Fibroblast of villous mesenchyme (primary cell): ENCODE measurements at regions not wholly inside any gene's neighbourhood (a gene's known extent, or its start where the extent isn't known, plus 50 kb on each side); places are given as distances from the start of the nearest gene placed in this dataset.
"Not testable (repeated sequence)": the region's sequence is repeated elsewhere in the genome, so short reads cannot be mapped to it uniquely, and the experiment has no call there.

Experiments used
- DNase-seq: peaks from one replicate; pipeline ENCODE4 v3.0.0-alpha.2; 2010; ENCODE audit warnings: low read depth
- H3K4me3 ChIP-seq: 2 replicates; pipeline ENCODE4 v1.5.1; 2011; ENCODE audit warnings: low read depth, mild to moderate bottlenecking, low read length
- TF ChIP-seq, protein P1 (sequence below): IDR thresholded peaks from 2 replicates; pipeline ENCODE4 v1.5.1; 2012; ENCODE audit warnings: low read depth, mild to moderate bottlenecking, low read length; ENCODE audit not compliant: insufficient read depth

DNA sequence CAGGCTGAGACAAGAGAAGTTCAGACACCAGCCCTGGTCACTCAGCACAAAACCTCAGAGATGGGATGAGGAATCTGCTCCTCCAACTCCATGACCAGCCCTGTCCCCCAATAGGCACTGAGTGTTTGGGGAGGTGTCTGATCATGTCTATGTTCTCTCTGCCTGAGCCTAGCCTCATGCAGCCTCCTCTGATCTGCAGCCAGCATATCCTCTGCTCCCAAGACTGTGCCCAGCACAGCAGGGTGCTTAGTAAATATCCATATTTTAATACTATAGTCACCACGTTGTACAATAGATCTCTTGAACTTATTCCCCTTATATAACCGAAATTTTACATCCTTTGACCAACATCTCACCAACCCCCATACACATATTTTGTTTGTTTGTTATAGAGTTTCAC is 202.9 kb downstream of the MATN1 start:
- DNase-seq: no peak
- H3K4me3 ChIP-seq: no peak overlapping the region
- TF ChIP-seq, protein P1, sequence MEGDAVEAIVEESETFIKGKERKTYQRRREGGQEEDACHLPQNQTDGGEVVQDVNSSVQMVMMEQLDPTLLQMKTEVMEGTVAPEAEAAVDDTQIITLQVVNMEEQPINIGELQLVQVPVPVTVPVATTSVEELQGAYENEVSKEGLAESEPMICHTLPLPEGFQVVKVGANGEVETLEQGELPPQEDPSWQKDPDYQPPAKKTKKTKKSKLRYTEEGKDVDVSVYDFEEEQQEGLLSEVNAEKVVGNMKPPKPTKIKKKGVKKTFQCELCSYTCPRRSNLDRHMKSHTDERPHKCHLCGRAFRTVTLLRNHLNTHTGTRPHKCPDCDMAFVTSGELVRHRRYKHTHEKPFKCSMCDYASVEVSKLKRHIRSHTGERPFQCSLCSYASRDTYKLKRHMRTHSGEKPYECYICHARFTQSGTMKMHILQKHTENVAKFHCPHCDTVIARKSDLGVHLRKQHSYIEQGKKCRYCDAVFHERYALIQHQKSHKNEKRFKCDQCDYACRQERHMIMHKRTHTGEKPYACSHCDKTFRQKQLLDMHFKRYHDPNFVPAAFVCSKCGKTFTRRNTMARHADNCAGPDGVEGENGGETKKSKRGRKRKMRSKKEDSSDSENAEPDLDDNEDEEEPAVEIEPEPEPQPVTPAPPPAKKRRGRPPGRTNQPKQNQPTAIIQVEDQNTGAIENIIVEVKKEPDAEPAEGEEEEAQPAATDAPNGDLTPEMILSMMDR: no peak

DNA sequence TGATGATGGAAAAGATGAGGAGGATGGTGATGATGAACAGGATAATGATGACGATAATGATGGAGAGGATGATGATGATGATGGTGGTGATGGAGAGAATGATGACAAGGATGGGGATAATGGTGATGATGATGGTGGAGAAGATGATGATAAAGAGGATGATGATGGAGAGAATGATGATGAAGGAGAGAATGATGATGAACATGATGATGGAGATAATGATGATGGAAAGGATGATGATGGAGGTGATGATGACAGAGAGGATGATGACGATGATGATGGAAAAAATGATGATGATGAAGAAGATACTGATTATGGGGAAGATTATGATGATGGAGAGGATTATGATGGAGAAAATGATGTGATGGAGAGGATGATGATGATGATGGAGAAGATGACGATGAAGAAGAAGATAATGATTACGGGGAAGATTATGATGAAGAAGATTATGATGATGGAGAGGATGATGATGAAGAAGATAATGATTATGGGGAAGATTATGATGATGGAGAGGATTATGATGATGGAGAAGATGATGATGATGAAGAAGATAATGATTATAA is 204.1 kb downstream of the MATN1 start:
- DNase-seq: no peak
- H3K4me3 ChIP-seq: no peak overlapping the region
- TF ChIP-seq, protein P1: no peak

DNA sequence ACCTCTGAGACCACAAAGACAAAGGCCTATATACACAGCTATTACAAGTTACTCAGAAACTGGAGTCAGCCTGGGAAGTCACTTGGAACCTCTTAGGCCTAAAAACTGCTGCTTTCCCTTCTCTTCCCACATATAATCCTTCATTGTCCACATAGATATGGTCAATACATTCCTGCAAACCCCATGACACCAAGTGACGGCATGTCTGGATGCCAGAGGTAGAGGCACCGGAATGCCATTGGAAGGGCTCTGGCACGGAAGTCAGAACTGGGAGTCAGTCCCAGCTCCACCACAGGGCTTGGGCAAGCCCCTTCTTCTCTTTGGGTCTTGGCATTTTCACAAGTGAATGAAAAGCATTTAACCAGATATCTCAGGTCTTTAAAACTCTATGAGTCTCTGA is 204.7 kb downstream of the MATN1 start:
- TF ChIP-seq, protein P1: no peak
- DNase-seq: no peak
- no peak overlapping the region for H3K4me3 ChIP-seq

DNA sequence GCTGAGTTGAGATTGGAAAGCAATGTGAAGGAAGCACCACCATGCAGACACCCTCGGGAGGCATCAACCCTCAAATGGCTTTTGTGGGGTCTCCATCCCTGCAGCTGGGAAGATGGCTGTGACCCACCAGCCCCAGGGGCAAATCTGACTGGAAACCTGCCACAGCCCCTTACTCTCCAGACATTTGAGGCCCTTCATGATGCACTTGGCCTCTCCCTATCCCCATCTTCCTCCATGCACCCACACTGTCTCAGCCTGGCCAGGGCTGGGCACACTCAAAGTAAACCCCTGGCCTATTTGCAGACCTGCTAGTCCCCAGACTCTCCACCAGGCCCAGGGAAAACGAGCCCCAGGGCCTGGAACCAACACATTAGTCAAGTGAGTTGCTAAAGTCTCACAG is 205.2 kb downstream of the MATN1 start:
- DNase-seq: no peak
- H3K4me3 ChIP-seq: no peak overlapping the region
- TF ChIP-seq, protein P1: no peak

DNA sequence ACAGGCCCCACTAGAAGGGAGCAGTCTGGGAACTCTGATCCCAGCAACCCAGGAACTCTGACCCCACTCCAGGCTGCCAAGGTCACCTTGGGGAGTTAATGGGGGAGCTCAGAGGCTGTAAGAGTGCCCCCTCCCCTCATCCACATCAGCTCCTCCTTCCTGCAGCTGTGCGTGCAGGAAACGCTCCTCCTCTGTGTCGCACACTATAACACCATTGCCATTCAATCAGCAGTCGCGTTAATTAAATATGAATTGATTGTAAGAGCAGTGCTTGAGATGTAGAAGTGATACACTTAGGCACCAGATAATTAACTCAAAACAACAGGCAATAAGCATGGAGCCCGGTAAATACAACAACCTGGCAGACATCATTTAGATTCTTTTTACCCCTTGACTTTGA is 205.7 kb downstream of the MATN1 start:
- not testable (repeated sequence) for H3K4me3 ChIP-seq, DNase-seq

DNA sequence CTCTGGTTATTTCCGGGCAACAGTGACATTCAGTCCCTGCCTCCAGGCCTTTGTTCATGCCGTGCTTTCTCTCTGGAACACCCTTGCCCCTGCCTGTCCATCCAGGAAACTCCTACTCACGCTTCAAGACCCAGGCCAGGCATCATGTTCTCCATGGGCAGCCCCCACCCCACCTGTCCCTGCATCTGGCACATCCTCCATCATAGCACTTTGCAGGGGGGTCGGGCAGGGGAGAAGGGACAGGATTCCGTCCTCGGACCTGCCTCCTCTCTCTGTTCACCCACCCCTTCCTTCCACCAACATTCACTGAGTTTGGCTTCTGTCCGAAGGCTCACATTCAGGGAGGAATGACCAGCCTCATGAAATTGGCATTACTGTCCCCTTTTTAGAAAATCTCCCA is 206.1 kb downstream of the MATN1 start:
- H3K4me3 ChIP-seq, DNase-seq: not testable (repeated sequence)

DNA sequence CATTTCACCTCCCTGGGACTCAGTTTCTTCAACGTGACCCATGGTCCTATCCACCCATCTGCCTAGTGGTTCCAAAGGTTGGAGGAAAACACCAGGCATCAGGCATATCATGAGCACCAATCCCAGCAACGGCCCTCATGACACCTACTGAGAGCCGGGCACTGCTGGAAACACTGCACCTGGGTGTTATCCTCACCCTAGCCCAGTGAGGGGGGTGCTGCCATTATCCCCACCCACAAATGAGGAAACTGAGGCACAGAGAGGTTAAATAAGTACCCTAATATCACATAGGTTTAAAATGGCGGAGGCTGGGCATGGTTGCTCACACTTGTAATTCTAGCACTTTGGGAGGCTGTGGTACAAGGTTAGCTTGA is 206.9 kb downstream of the MATN1 start:
- TF ChIP-seq, protein P1: no peak
- no peak overlapping the region for H3K4me3 ChIP-seq
- no peak for DNase-seq

DNA sequence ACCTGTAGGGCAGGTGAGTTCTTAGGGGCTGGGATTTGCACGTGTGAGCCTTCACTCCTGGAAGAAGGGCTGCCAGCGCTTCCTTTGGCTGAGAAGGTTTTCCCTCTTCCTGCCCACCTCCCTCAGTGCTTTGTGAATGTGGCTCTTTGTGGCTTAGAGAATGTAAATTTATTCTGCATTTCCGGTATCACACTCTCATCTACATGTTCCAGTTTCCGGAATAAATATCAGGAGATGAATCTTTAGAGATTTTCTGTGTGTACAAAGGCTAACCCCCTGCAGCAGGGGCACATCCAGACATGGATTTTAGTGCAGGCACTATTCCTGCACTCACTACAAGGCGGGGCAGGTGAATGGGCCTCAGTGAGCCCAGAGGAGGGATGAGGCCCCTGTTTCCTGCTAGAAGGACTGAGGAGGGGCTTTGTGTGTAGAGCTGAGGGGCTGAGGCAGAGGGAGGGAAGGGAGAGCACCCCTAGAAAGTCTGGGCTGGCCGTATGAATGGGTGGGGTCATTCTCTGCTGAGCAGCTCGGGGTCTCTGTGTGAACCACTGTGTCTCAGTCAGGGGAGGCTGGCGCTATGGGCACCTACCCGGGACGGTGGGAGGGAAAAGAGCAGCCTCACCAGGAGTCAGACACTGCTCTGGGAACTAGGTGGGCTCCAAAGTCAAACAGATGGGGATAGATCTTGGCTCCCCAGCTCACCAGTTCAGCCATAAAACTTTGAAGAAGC is 207.5 kb downstream of the MATN1 start:
- no peak for DNase-seq
- TF ChIP-seq, protein P1: no peak
- no peak overlapping the region for H3K4me3 ChIP-seq
